H9 (cell line): ENCODE measurements at regions not wholly inside any gene's neighbourhood (a gene's known extent, or its start where the extent isn't known, plus 50 kb on each side); places are given as distances from the start of the nearest gene placed in this dataset.
A peak's percentile ranks its signal among the peaks of the same experiment; 100 is the strongest.

Source experiments
- DNase-seq: peaks from one replicate; pipeline ENCODE4 v3.0.0-alpha.2; 2017
- H2AFZ ChIP-seq: one replicate; pipeline ENCODE4 v1.6.1; 2013; ENCODE audit warnings: mild to moderate bottlenecking, low read length, control low read depth, moderate library complexity
- H2AK5ac ChIP-seq: 2 replicates; pipeline ENCODE4 v1.6.1; 2013; ENCODE audit warnings: low read length, control low read depth, mixed read lengths; ENCODE audit not compliant: insufficient read length
- H2BK120ac ChIP-seq: one replicate; pipeline ENCODE4 v1.6.1; 2013; ENCODE audit warnings: low read depth, mild to moderate bottlenecking, low read length, control low read depth, inconsistent platforms; ENCODE audit not compliant: poor library complexity, severe bottlenecking
- H2BK12ac ChIP-seq: 2 replicates; pipeline ENCODE4 v1.6.1; 2013; ENCODE audit warnings: low read length, control low read depth, mixed read lengths, low read depth; ENCODE audit not compliant: insufficient read length
- H2BK15ac ChIP-seq: 2 replicates; pipeline ENCODE4 v1.6.1; 2013; ENCODE audit warnings: low read depth, low read length, control low read depth
- H2BK20ac ChIP-seq: one replicate; pipeline ENCODE4 v1.6.1; 2013; ENCODE audit warnings: low read depth, mild to moderate bottlenecking, low read length, control low read depth, inconsistent platforms; ENCODE audit not compliant: poor library complexity, severe bottlenecking
- H2BK5ac ChIP-seq: 2 replicates; pipeline ENCODE4 v1.6.1; 2013; ENCODE audit warnings: low read length, control low read depth, mixed read lengths; ENCODE audit not compliant: insufficient read length
- H3K14ac ChIP-seq: 2 replicates; pipeline ENCODE4 v1.6.1; 2013; ENCODE audit warnings: low read length, control low read depth; ENCODE audit not compliant: insufficient read depth
- H3K18ac ChIP-seq: 2 replicates; pipeline ENCODE4 v1.6.1; 2013; ENCODE audit warnings: low read depth, mild to moderate bottlenecking, mixed read lengths, low read length, control low read depth; ENCODE audit not compliant: insufficient read length
- H3K23ac ChIP-seq: 2 replicates; pipeline ENCODE4 v1.6.1; 2013; ENCODE audit warnings: low read length, control low read depth, mixed read lengths, low read depth; ENCODE audit not compliant: insufficient read length
- H3K23me2 ChIP-seq: 2 replicates; pipeline ENCODE4 v1.6.1; 2013; ENCODE audit warnings: low read depth, mild to moderate bottlenecking, mixed read lengths, low read length, control low read depth; ENCODE audit not compliant: insufficient read length, poor library complexity, severe bottlenecking
- H3K27ac ChIP-seq: 2 replicates; pipeline ENCODE4 v1.5.1; 2013; ENCODE audit warnings: low read length, control low read depth, mixed read lengths, low read depth; ENCODE audit not compliant: insufficient read length
- H3K27me3 ChIP-seq: 2 replicates; pipeline ENCODE4 v1.6.1; 2013; ENCODE audit warnings: low read length, control low read depth, inconsistent platforms; ENCODE audit not compliant: insufficient read depth
- H3K4ac ChIP-seq: 2 replicates; pipeline ENCODE4 v1.6.1; 2013; ENCODE audit warnings: low read depth, mild to moderate bottlenecking, control low read depth, inconsistent platforms, low read length, moderate library complexity
- H3K4me1 ChIP-seq: 2 replicates; pipeline ENCODE4 v1.6.1; 2013; ENCODE audit warnings: low read length, control low read depth, inconsistent platforms; ENCODE audit not compliant: insufficient read depth
- H3K4me2 ChIP-seq: 2 replicates; pipeline ENCODE4 v1.6.1; 2013; ENCODE audit warnings: low read length, control low read depth, mixed read lengths; ENCODE audit not compliant: insufficient read length, insufficient read depth
- H3K56ac ChIP-seq: 2 replicates; pipeline ENCODE4 v1.6.1; 2013; ENCODE audit warnings: low read depth, mild to moderate bottlenecking, mixed read lengths, low read length, control low read depth; ENCODE audit not compliant: insufficient read length
- H3K79me1 ChIP-seq: 2 replicates; pipeline ENCODE4 v1.6.1; 2013; ENCODE audit warnings: low read depth, mild to moderate bottlenecking, moderate library complexity, low read length, control low read depth, inconsistent platforms; ENCODE audit not compliant: insufficient read depth, poor library complexity, severe bottlenecking
- H3K79me2 ChIP-seq: 2 replicates; pipeline ENCODE4 v1.6.1; 2013; ENCODE audit warnings: low read length, control low read depth, inconsistent platforms; ENCODE audit not compliant: insufficient read depth
- H3K9ac ChIP-seq: 2 replicates; pipeline ENCODE4 v1.6.1; 2013; ENCODE audit warnings: low read length, control low read depth, mixed read lengths; ENCODE audit not compliant: insufficient read length; ENCODE audit errors: extremely low read depth
- H3K9me3 ChIP-seq: one replicate; pipeline ENCODE4 v1.6.1; 2013; ENCODE audit warnings: low read depth, low read length, inconsistent platforms; ENCODE audit not compliant: control insufficient read depth
- H3T11ph ChIP-seq: one replicate; pipeline ENCODE4 v1.6.1; 2013; ENCODE audit warnings: mild to moderate bottlenecking, low read length, control low read depth, inconsistent platforms
- H4K20me1 ChIP-seq: one replicate; pipeline ENCODE4 v1.6.1; 2013; ENCODE audit not compliant: control insufficient read depth, insufficient read length, insufficient read depth
- H4K5ac ChIP-seq: 2 replicates; pipeline ENCODE4 v1.6.1; 2013; ENCODE audit warnings: low read depth, mild to moderate bottlenecking, mixed read lengths, low read length, control low read depth; ENCODE audit not compliant: insufficient read length
- H4K8ac ChIP-seq: replicated peaks from 2 replicates; pipeline ENCODE4 v1.6.1; 2013; ENCODE audit warnings: low read length, control low read depth, mixed read lengths, low read depth; ENCODE audit not compliant: insufficient read length
- H4K91ac ChIP-seq: 2 replicates; pipeline ENCODE4 v1.6.1; 2013; ENCODE audit warnings: low read depth, mild to moderate bottlenecking, moderate library complexity, mixed read lengths, low read length, control low read depth; ENCODE audit not compliant: insufficient read length
- H3K27ac Mint-ChIP-seq, 3 experiments: 2 replicates in 2 of 3; 3 replicates in 1 of 3; pipeline ENCODE4 v1.8.0; 2020 to 2021; ENCODE audit warnings: mixed read lengths in 3 of 3, mild to moderate bottlenecking in 1 of 3, moderate library complexity in 1 of 3
- H3K27me3 Mint-ChIP-seq: 2 replicates; pipeline ENCODE4 v1.8.0; 2021; ENCODE audit warnings: low read depth, mild to moderate bottlenecking, moderate library complexity, mixed read lengths
- H3K36me3 Mint-ChIP-seq, 3 experiments: 2 replicates in 2 of 3; 3 replicates in 1 of 3; pipeline ENCODE4 v1.8.0; 2020 to 2021; ENCODE audit warnings: low read depth in 3 of 3, mixed read lengths in 3 of 3; ENCODE audit not compliant: insufficient read depth in 1 of 3
- H3K4me1 Mint-ChIP-seq, 2 experiments: 2 replicates each; pipeline ENCODE4 v1.8.0; 2020; ENCODE audit warnings: mixed read lengths in 2 of 2
- H3K4me3 Mint-ChIP-seq, 2 experiments: 2 replicates in 1 of 2; 3 replicates in 1 of 2; pipeline ENCODE4 v1.8.0; 2020 to 2021; ENCODE audit warnings: mild to moderate bottlenecking in 2 of 2, mixed read lengths in 2 of 2, moderate library complexity in 1 of 2
- H3K9me3 Mint-ChIP-seq, 2 experiments: 2 replicates in 1 of 2; 3 replicates in 1 of 2; pipeline ENCODE4 v1.8.0; 2020; ENCODE audit warnings: mild to moderate bottlenecking in 2 of 2, mixed read lengths in 2 of 2, moderate library complexity in 1 of 2
- WGBS: extraction: QIAGEN DNeasy Blood & Tissue Kit; methylation state at CpG from one replicate; pipeline ENCODE4 v1.1.7; 2013; ENCODE audit warnings: missing lambda C conversion rate, low lambda C conversion rate, mixed read lengths; ENCODE audit not compliant: insufficient read length; ENCODE audit errors: extremely low coverage; 5-methylcytosine and 5-hydroxymethylcytosine counted together
- TF ChIP-seq, protein P1 (sequence below): fragments of 200-600 bp; sonication (generic); conservative IDR thresholded peaks from 3 replicates; pipeline ENCODE4 v1.8.0; 2021; ENCODE audit warnings: antibody characterized with exemption, mild to moderate bottlenecking

DNA sequence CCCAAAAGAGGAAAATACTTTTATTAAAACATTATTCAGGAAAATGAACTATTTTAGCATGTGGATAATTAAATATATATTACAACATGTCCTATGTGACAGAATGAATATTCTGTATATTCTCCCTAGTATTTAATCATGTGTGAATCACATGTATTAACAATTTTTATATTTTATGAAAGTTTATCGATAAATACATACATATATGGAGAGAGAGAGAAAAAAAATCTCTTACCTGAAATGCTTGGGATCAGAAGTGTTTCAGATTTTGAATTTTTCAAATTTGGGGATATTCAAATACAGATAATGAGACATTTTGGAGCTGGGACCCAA, 228.6 kb upstream of the RBBP8 start:
- no peaks in the 10 kb centered on the region for H3K23me2 ChIP-seq

More for the DNA sequence above, 228.6 kb upstream of the RBBP8 start:
- Mint-ChIP-seq H3K36me3 (no peaks in the 10 kb centered on the region), H3K27me3 (0 out of 2 replicates have a peak, but pooled peaks cover 1% of the 10 kb centered on the region), H3K27ac (no peak overlapping the region), H3K9me3 (no peaks in the 10 kb centered on the region), H3K4me1 (no peaks in the 10 kb centered on the region), H3K4me3 (no peak overlapping the region)
- Histone ChIP-seq H2BK20ac (no peak overlapping the region), H4K91ac (no peak overlapping the region), H3K14ac (no peak overlapping the region), H3K79me1 (no peaks in the 10 kb centered on the region), H3K4ac (no peak overlapping the region), H3K27me3 (no peaks in the 10 kb centered on the region), H3K27ac (no peak overlapping the region), H3K23ac (no peak overlapping the region), H2AFZ (no peak overlapping the region), H3T11ph (no peak overlapping the region), H4K8ac (no peak overlapping the region), H3K79me2 (no peaks in the 10 kb centered on the region), H3K9me3 (no peaks in the 10 kb centered on the region), H2BK120ac (no peak overlapping the region), H4K5ac (no peak overlapping the region), H3K18ac (no peak overlapping the region), H2AK5ac (no peak overlapping the region), H4K20me1 (no peaks in the 10 kb centered on the region), H3K9ac (no peak overlapping the region), H3K4me2 (no peak overlapping the region), H2BK5ac (no peak overlapping the region), H3K56ac (no peak overlapping the region), H2BK15ac (no peak overlapping the region), H3K4me1 (no peaks in the 10 kb centered on the region), H2BK12ac (no peak overlapping the region)
- no CpG with 5 or more reads among the region's 1 CpG for WGBS
- DNase-seq, result no peak
- TF ChIP-seq, protein P1, sequence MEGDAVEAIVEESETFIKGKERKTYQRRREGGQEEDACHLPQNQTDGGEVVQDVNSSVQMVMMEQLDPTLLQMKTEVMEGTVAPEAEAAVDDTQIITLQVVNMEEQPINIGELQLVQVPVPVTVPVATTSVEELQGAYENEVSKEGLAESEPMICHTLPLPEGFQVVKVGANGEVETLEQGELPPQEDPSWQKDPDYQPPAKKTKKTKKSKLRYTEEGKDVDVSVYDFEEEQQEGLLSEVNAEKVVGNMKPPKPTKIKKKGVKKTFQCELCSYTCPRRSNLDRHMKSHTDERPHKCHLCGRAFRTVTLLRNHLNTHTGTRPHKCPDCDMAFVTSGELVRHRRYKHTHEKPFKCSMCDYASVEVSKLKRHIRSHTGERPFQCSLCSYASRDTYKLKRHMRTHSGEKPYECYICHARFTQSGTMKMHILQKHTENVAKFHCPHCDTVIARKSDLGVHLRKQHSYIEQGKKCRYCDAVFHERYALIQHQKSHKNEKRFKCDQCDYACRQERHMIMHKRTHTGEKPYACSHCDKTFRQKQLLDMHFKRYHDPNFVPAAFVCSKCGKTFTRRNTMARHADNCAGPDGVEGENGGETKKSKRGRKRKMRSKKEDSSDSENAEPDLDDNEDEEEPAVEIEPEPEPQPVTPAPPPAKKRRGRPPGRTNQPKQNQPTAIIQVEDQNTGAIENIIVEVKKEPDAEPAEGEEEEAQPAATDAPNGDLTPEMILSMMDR, result peak; percentile 12; the same call in 1 of the 3 replicates
